ENCODE measurements at regions not wholly inside any gene's neighbourhood (a gene's known extent, or its start where the extent isn't known, plus 50 kb on each side); places are given as distances from the start of the nearest gene placed in this dataset.

GRCh38 chr1:95366498-95366897 lies 132.5 kb downstream of the RWDD3 start:
- Histone ChIP-seq H3K27ac (no peak overlapping the region), H3K36me3 (no peaks in the 10 kb centered on the region), H3K9me3 (no peaks in the 10 kb centered on the region), H3K27me3 (no peaks in the 10 kb centered on the region), H3K4me1 (peaks cover 0 to 4% (median 1%) of the 10 kb centered on the region in 4 donors), H3K4me3 (no peak overlapping the region)
- DNase-seq (no peak), ATAC-seq (ENCODE audit: low FRiP score in 2 of 2) (no peak)
- 79 to 90% methylated on average over 3 of the region's 3 CpGs for WGBS, 2 donors
- TF ChIP-seq, protein P1, sequence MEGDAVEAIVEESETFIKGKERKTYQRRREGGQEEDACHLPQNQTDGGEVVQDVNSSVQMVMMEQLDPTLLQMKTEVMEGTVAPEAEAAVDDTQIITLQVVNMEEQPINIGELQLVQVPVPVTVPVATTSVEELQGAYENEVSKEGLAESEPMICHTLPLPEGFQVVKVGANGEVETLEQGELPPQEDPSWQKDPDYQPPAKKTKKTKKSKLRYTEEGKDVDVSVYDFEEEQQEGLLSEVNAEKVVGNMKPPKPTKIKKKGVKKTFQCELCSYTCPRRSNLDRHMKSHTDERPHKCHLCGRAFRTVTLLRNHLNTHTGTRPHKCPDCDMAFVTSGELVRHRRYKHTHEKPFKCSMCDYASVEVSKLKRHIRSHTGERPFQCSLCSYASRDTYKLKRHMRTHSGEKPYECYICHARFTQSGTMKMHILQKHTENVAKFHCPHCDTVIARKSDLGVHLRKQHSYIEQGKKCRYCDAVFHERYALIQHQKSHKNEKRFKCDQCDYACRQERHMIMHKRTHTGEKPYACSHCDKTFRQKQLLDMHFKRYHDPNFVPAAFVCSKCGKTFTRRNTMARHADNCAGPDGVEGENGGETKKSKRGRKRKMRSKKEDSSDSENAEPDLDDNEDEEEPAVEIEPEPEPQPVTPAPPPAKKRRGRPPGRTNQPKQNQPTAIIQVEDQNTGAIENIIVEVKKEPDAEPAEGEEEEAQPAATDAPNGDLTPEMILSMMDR (IDR thresholded peaks at IDR 0.05): no peak
- TF ChIP-seq EP300 (IDR thresholded peaks at IDR 0.05) (no peak), POLR2AphosphoS5 (IDR thresholded peaks at IDR 0.05) (no peak), POLR2A (IDR thresholded peaks at IDR 0.05) (no peak)

DNA sequence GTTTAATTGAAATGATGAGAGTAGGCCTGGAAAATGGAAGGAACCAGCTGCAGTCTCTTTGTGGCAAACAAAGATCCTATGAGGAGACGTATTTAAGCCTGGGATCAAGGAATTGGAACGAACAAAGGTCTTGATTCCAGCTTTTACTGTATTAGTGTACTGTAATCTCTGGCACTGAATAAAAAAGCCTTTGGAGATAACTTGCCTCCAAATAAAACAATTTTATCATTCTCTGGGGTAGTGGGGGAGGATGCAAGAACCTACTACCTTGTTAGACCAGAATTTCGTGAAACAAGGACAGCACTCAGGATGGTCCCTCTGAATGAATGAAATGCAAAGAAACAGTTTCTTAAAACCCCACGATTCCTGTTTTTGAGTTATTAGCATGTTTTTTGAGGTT lies 134.2 kb downstream of the RWDD3 start:
- H3K4me1 ChIP-seq: peaks cover 0 to 4% (median 1%) of the 10 kb centered on the region in 4 donors
- no peak for ATAC-seq (ENCODE audit: low FRiP score in 2 of 2)
- TF ChIP-seq POLR2A (IDR thresholded peaks at IDR 0.05): no peak
- TF ChIP-seq, protein P1 (IDR thresholded peaks at IDR 0.05): no peak
- TF ChIP-seq POLR2AphosphoS5 (IDR thresholded peaks at IDR 0.05): no peak
- TF ChIP-seq EP300 (IDR thresholded peaks at IDR 0.05): no peak
- DNase-seq: no peak
- H3K36me3 ChIP-seq: no peaks in the 10 kb centered on the region
- H3K27me3 ChIP-seq: no peaks in the 10 kb centered on the region
- WGBS, 2 donors: 79 to 85% methylated on average over 4 of the region's 4 CpGs
- no peak overlapping the region for H3K27ac ChIP-seq
- H3K9me3 ChIP-seq: no peaks in the 10 kb centered on the region
- H3K4me3 ChIP-seq: no peak overlapping the region

GRCh38 chr1:95369985-95370690 lies 136.1 kb downstream of the RWDD3 start:
- ATAC-seq (ENCODE audit: low FRiP score in 2 of 2) (no peak), DNase-seq (no peak)
- no peaks in the 10 kb centered on the region for H3K27me3 ChIP-seq
- no peak overlapping the region for H3K4me3 ChIP-seq
- peaks cover 0 to 4% (median 1%) of the 10 kb centered on the region in 4 donors for H3K4me1 ChIP-seq
- no peaks in the 10 kb centered on the region for H3K9me3 ChIP-seq
- TF ChIP-seq POLR2A (IDR thresholded peaks at IDR 0.05): no peak
- no peak for TF ChIP-seq POLR2AphosphoS5 (IDR thresholded peaks at IDR 0.05)
- TF ChIP-seq EP300 (IDR thresholded peaks at IDR 0.05): no peak
- TF ChIP-seq, protein P1 (IDR thresholded peaks at IDR 0.05): no peak
- 64 to 66% methylated on average over 7 of the region's 7 CpGs for WGBS, 2 donors
- H3K27ac ChIP-seq: no peak overlapping the region
- H3K36me3 ChIP-seq: no peaks in the 10 kb centered on the region

GRCh38 chr1:95370691-95371562 lies 136.9 kb downstream of the RWDD3 start:
- no peaks in the 10 kb centered on the region for H3K36me3 ChIP-seq
- no peak for DNase-seq

More at GRCh38 chr1:95370691-95371562, 136.9 kb downstream of the RWDD3 start:
- Histone ChIP-seq H3K4me3 (no peak overlapping the region), H3K27me3 (no peaks in the 10 kb centered on the region), H3K27ac (no peak overlapping the region), H3K9me3 (no peaks in the 10 kb centered on the region), H3K4me1 (peaks cover 0 to 4% (median 1%) of the 10 kb centered on the region in 4 donors)
- TF ChIP-seq, protein P1 (IDR thresholded peaks at IDR 0.05): no peak
- TF ChIP-seq EP300 (IDR thresholded peaks at IDR 0.05): no peak
- no peak for TF ChIP-seq POLR2AphosphoS5 (IDR thresholded peaks at IDR 0.05)
- TF ChIP-seq POLR2A (IDR thresholded peaks at IDR 0.05): no peak
- no peak for ATAC-seq (ENCODE audit: low FRiP score in 2 of 2)
- 44 to 53% methylated on average over 13 of the region's 13 CpGs for WGBS, 2 donors

All from upper lobe of left lung (tissue), 6 donors.